ENCODE measurements at regions not wholly inside any gene's neighbourhood (a gene's known extent, or its start where the extent isn't known, plus 50 kb on each side); places are given as distances from the start of the nearest gene placed in this dataset.

DNA sequence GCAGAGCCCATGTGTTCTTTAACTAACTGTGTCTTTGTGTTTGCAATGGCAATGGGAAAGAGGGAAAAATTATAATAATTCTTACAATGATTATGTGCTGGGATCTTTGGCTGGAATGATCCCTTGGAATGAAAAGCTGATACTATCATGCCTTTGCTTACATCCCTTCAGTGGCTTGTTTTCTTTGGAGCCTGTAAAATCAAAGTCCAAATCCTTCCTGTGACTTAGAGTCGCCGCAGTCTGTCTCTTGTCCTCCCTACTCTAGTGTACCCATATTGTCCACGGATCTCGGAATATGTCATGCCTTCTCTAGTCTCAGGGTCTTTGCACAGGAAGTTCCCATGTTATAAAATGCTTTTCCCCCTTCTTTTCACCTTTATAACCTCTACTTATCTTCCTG is 111.7 kb upstream of the MAF start:
- DNase-seq (no peak), ATAC-seq (no peak)
- Histone ChIP-seq H3K27me3 (ENCODE audit: low read length) (no peaks in the 10 kb centered on the region; the same call in 1 of the 2 replicates), H3K9me2 (replicated peaks; ENCODE audit: low read length) (no peaks in the 10 kb centered on the region), H3F3A (ENCODE audit: low read length, unreplicated experiment) (no peaks in the 10 kb centered on the region), H3K79me2 (ENCODE audit: low read length) (no peaks in the 10 kb centered on the region), H3K4me1 (ENCODE audit: insufficient read depth, low read length) (no peaks in the 10 kb centered on the region), H3K4me3 (ENCODE audit: low read length) (no peak overlapping the region), H3K27ac (ENCODE audit: low read length) (no peak overlapping the region), H2AFZ (ENCODE audit: low read length) (no peak overlapping the region), H3K9me3 (ENCODE audit: low read length) (no peaks in the 10 kb centered on the region), H3K36me3 (ENCODE audit: low read depth, low read length) (no peaks in the 10 kb centered on the region), H3K4me2 (ENCODE audit: low read length) (no peak overlapping the region), H3K9ac (ENCODE audit: low read length) (no peak overlapping the region), H4K20me1 (ENCODE audit: low read length) (no peaks in the 10 kb centered on the region)
- TF ChIP-seq EZH2phosphoT487 (IDR thresholded peaks at IDR 0.05; ENCODE audit: borderline replicate concordance, low read length) (no peak), EZH2 (IDR thresholded peaks at IDR 0.05; ENCODE audit: low read length, unreplicated experiment) (no peak)
- TF ChIP-seq, protein P1, sequence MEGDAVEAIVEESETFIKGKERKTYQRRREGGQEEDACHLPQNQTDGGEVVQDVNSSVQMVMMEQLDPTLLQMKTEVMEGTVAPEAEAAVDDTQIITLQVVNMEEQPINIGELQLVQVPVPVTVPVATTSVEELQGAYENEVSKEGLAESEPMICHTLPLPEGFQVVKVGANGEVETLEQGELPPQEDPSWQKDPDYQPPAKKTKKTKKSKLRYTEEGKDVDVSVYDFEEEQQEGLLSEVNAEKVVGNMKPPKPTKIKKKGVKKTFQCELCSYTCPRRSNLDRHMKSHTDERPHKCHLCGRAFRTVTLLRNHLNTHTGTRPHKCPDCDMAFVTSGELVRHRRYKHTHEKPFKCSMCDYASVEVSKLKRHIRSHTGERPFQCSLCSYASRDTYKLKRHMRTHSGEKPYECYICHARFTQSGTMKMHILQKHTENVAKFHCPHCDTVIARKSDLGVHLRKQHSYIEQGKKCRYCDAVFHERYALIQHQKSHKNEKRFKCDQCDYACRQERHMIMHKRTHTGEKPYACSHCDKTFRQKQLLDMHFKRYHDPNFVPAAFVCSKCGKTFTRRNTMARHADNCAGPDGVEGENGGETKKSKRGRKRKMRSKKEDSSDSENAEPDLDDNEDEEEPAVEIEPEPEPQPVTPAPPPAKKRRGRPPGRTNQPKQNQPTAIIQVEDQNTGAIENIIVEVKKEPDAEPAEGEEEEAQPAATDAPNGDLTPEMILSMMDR (conservative IDR thresholded peaks at IDR 0.05; ENCODE audit: low read depth, low read length), result no peak
- ChIA-PET CTCF (no interaction called here), POLR2A (ENCODE audit: unreplicated experiment) (no interaction called here)
- intact Hi-C loops (cut with micrococcal nuclease), result no loop called here
- BruUV-seq (replicated peaks), result no TSS peak

DNA sequence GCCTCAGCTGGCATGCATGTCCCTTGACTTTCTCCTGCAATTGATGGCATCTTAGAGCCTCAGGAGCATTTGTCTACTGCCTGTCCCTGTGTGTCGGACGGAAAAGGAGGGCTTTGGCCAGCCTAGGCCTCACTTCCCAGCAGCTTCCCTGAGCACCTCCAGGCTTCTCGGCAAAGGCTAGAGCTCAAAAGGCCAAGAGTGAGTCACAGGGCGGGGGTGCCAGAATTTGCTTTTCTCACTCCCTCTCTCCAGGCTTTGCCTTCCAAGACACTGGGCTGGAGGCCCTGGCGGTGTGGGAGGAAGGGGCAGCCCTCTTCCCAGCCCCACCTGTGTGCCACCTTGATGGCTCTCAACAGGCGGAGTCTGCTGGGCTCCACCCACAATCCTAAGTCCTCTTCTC is 107.3 kb upstream of the MAF start:
- H3K9me2 ChIP-seq (replicated peaks; ENCODE audit: low read length), result no peaks in the 10 kb centered on the region
- CTCF ChIA-PET, result no interaction called here
- no peaks in the 10 kb centered on the region for H3K79me2 ChIP-seq (ENCODE audit: low read length)
- H3K27me3 ChIP-seq (ENCODE audit: low read length), result no peaks in the 10 kb centered on the region
- no peak for DNase-seq
- no peaks in the 10 kb centered on the region for H3F3A ChIP-seq (ENCODE audit: low read length, unreplicated experiment)
- TF ChIP-seq EZH2 (IDR thresholded peaks at IDR 0.05; ENCODE audit: low read length, unreplicated experiment) (no peak), EZH2phosphoT487 (IDR thresholded peaks at IDR 0.05; ENCODE audit: borderline replicate concordance, low read length) (no peak)
- TF ChIP-seq, protein P1 (conservative IDR thresholded peaks at IDR 0.05; ENCODE audit: low read depth, low read length), result no peak
- no TSS peak for BruUV-seq (replicated peaks)
- intact Hi-C loops (cut with micrococcal nuclease), result no loop called here
- no peak overlapping the region for H3K9ac ChIP-seq (ENCODE audit: low read length)
- H3K27ac ChIP-seq (ENCODE audit: low read length), result no peak overlapping the region
- no peaks in the 10 kb centered on the region for H3K4me1 ChIP-seq (ENCODE audit: insufficient read depth, low read length)
- H3K36me3 ChIP-seq (ENCODE audit: low read depth, low read length), result no peaks in the 10 kb centered on the region
- POLR2A ChIA-PET (ENCODE audit: unreplicated experiment), result no interaction called here
- no peak overlapping the region for H3K4me2 ChIP-seq (ENCODE audit: low read length)
- H3K9me3 ChIP-seq (ENCODE audit: low read length), result no peaks in the 10 kb centered on the region
- no peak overlapping the region for H3K4me3 ChIP-seq (ENCODE audit: low read length)
- no peak overlapping the region for H2AFZ ChIP-seq (ENCODE audit: low read length)
- no peaks in the 10 kb centered on the region for H4K20me1 ChIP-seq (ENCODE audit: low read length)
- ATAC-seq, result no peak

DNA sequence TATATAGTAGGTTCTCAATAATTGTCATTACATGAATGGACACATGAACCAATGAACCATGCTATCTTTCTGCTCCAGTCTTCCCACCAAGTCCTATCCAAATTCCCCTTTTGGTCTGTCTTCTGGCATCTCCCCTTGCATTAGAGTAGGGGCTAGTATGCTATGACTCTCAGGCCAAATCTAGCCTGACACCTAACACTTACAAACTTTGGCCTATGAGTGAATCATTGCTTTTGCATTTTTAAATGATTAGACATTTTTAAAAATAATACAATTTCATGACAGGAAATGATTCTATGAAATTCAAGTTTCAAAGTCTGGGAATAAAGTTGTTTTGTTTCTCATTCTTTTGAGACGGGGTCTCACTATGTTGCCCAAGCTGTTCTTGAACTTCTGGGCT is 102.5 kb upstream of the MAF start:
- TF ChIP-seq, protein P1 (conservative IDR thresholded peaks at IDR 0.05; ENCODE audit: low read depth, low read length), result no peak
- no peak for TF ChIP-seq EZH2 (IDR thresholded peaks at IDR 0.05; ENCODE audit: low read length, unreplicated experiment)
- ChIA-PET POLR2A (ENCODE audit: unreplicated experiment) (no interaction called here), CTCF (no interaction called here)
- H3K79me2 ChIP-seq (ENCODE audit: low read length), result no peaks in the 10 kb centered on the region
- H3K4me3 ChIP-seq (ENCODE audit: low read length), result no peak overlapping the region
- ATAC-seq (no peak), DNase-seq (no peak)
- no peaks in the 10 kb centered on the region for H3K4me1 ChIP-seq (ENCODE audit: insufficient read depth, low read length)
- H3K36me3 ChIP-seq (ENCODE audit: low read depth, low read length), result no peaks in the 10 kb centered on the region
- H3K9me3 ChIP-seq (ENCODE audit: low read length), result no peaks in the 10 kb centered on the region
- no peak overlapping the region for H3K27ac ChIP-seq (ENCODE audit: low read length)
- H3K27me3 ChIP-seq (ENCODE audit: low read length), result no peaks in the 10 kb centered on the region
- intact Hi-C loops (cut with micrococcal nuclease), result no loop called here
- no peaks in the 10 kb centered on the region for H3K9me2 ChIP-seq (replicated peaks; ENCODE audit: low read length)
- no peak overlapping the region for H2AFZ ChIP-seq (ENCODE audit: low read length)
- BruUV-seq (replicated peaks), result no TSS peak
- H3K9ac ChIP-seq (ENCODE audit: low read length), result no peak overlapping the region
- no peaks in the 10 kb centered on the region for H4K20me1 ChIP-seq (ENCODE audit: low read length)
- no peaks in the 10 kb centered on the region for H3F3A ChIP-seq (ENCODE audit: low read length, unreplicated experiment)
- H3K4me2 ChIP-seq (ENCODE audit: low read length), result no peak overlapping the region

Measured in PC-3 (cell line).